Progenitor cell of endocrine pancreas (in vitro differentiated cells): ENCODE measurements at regions not wholly inside any gene's neighbourhood (a gene's known extent, or its start where the extent isn't known, plus 50 kb on each side); places are given as distances from the start of the nearest gene placed in this dataset.

Experiments
- DNase-seq: peaks from one replicate; pipeline ENCODE4 v3.0.0; 2021; ENCODE audit warnings: low spot score; ENCODE audit not compliant: unreplicated experiment
- H3K27ac Mint-ChIP-seq: 2 replicates; pipeline ENCODE4 v1.8.0; 2021; ENCODE audit warnings: mild to moderate bottlenecking, moderate library complexity, mixed read lengths
- H3K27me3 Mint-ChIP-seq: 2 replicates; pipeline ENCODE4 v1.8.0; 2021; ENCODE audit warnings: mixed read lengths
- H3K36me3 Mint-ChIP-seq: 2 replicates; pipeline ENCODE4 v1.8.0; 2022; ENCODE audit warnings: mixed read lengths; ENCODE audit not compliant: insufficient read depth
- H3K4me1 Mint-ChIP-seq: 2 replicates; pipeline ENCODE4 v1.8.0; 2021; ENCODE audit warnings: low read depth, mixed read lengths
- H3K4me3 Mint-ChIP-seq: 2 replicates; pipeline ENCODE4 v1.8.0; 2021; ENCODE audit warnings: low read depth, mild to moderate bottlenecking, moderate library complexity, mixed read lengths
- H3K9me3 Mint-ChIP-seq: 2 replicates; pipeline ENCODE4 v1.8.0; 2021; ENCODE audit warnings: low read depth, mixed read lengths
- TF ChIP-seq, protein P1 (sequence below): fragments of 200-600 bp; sonication (generic); IDR thresholded peaks from one replicate; pipeline ENCODE4 v1.5.0; 2021; ENCODE audit warnings: antibody characterized with exemption, mild to moderate bottlenecking; ENCODE audit not compliant: unreplicated experiment

DNA sequence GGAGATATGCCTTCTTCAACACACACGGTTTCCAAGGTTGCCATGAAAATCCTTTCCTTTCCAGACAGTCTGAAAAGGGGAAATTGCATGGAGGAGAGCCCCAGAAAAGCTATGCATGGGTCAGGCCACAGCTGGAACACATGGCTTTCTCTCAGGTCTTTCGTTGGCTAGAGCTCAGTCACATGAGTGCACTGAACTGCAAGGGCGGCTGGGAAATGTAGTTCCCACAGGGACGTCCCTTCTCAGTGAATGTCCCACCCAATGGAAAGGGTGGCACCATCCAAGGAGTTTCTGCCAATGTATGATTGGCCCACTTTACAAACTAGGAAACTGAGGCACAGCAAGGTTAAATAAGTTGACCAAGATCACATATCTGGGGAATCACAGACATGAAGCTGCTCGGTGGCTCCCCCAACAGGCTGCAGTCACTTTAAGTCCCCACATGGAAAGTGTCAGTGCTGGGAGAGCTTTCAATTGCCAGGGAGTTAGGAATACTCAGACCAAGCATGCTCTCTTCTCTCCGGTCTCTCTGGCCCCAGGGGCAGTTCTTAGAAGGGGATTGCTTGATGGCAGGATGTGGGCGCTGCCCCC lies 571.3 kb downstream of the GLRX3 start:
- no peaks in the 10 kb centered on the region for H3K4me1 Mint-ChIP-seq
- H3K27me3 Mint-ChIP-seq, result peaks cover 18% of the 10 kb centered on the region
- no peak for DNase-seq
- no peak overlapping the region for H3K27ac Mint-ChIP-seq
- H3K4me3 Mint-ChIP-seq, result no peak overlapping the region
- no peaks in the 10 kb centered on the region for H3K9me3 Mint-ChIP-seq
- H3K36me3 Mint-ChIP-seq, result no peaks in the 10 kb centered on the region
- TF ChIP-seq, protein P1, sequence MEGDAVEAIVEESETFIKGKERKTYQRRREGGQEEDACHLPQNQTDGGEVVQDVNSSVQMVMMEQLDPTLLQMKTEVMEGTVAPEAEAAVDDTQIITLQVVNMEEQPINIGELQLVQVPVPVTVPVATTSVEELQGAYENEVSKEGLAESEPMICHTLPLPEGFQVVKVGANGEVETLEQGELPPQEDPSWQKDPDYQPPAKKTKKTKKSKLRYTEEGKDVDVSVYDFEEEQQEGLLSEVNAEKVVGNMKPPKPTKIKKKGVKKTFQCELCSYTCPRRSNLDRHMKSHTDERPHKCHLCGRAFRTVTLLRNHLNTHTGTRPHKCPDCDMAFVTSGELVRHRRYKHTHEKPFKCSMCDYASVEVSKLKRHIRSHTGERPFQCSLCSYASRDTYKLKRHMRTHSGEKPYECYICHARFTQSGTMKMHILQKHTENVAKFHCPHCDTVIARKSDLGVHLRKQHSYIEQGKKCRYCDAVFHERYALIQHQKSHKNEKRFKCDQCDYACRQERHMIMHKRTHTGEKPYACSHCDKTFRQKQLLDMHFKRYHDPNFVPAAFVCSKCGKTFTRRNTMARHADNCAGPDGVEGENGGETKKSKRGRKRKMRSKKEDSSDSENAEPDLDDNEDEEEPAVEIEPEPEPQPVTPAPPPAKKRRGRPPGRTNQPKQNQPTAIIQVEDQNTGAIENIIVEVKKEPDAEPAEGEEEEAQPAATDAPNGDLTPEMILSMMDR, result no peak

DNA sequence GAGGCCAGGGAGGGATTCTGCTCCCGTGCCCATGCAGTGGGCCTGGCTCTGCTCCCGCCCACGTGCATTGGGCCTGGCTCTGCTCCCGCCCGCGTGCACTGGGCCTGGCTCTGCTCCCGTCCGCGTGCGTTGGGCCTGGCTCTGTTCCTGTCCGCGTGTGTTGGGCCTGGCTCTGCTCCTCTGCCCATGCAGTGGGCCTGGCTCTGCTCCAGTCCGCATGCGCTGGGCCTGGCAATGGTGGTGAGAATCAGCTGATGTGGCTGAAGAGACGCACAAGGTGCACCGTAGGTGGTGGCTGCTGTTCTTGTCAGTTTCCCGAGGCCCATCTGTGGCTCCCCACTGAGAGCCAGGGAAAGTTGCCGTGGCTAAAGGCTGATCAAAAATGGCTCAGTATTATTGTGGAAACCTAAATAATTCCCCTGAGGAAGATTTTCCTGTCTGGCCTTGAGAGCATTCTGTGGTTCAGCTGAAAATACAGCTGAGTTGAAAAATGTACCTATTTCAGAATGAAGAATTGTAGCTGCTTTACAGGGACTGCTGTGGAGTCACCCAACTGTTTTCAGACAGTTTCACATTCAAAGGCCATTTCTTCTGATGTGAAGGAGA lies 572.4 kb downstream of the GLRX3 start:
- Mint-ChIP-seq H3K27me3 (peaks cover 24% of the 10 kb centered on the region), H3K4me1 (no peaks in the 10 kb centered on the region), H3K36me3 (no peaks in the 10 kb centered on the region), H3K9me3 (no peaks in the 10 kb centered on the region), H3K27ac (no peak overlapping the region), H3K4me3 (no peak overlapping the region)
- DNase-seq, result no peak
- TF ChIP-seq, protein P1, result no peak

GRCh38 chr10:130709415-130709814 lies 573.2 kb downstream of the GLRX3 start:
- H3K4me1 Mint-ChIP-seq, result no peaks in the 10 kb centered on the region
- TF ChIP-seq, protein P1, result no peak
- H3K36me3 Mint-ChIP-seq, result no peaks in the 10 kb centered on the region
- no peak overlapping the region for H3K4me3 Mint-ChIP-seq
- H3K27ac Mint-ChIP-seq, result no peak overlapping the region
- DNase-seq, result no peak
- H3K27me3 Mint-ChIP-seq, result peaks cover 24% of the 10 kb centered on the region
- no peaks in the 10 kb centered on the region for H3K9me3 Mint-ChIP-seq

- Mint-ChIP-seq H3K4me3 (no peak overlapping the region), H3K27ac (no peak overlapping the region), H3K9me3 (no peaks in the 10 kb centered on the region), H3K4me1 (no peaks in the 10 kb centered on the region), H3K36me3 (no peaks in the 10 kb centered on the region), H3K27me3 (peaks cover 18% of the 10 kb centered on the region)
- no peak for DNase-seq
- TF ChIP-seq, protein P1, result no peak
Observed at GRCh38 chr10:130711072-130711471, 574.9 kb downstream of the GLRX3 start.

- Mint-ChIP-seq H3K36me3 (no peaks in the 10 kb centered on the region), H3K4me1 (no peaks in the 10 kb centered on the region), H3K9me3 (no peaks in the 10 kb centered on the region), H3K27ac (no peak overlapping the region), H3K4me3 (no peak overlapping the region), H3K27me3 (peaks cover 19% of the 10 kb centered on the region)
- TF ChIP-seq, protein P1, result no peak
- no peak for DNase-seq
Observed at GRCh38 chr10:130713135-130713534, 576.9 kb downstream of the GLRX3 start.
